Natural killer cell (primary cell): ENCODE measurements at regions not wholly inside any gene's neighbourhood (a gene's known extent, or its start where the extent isn't known, plus 50 kb on each side); places are given as distances from the start of the nearest gene placed in this dataset.
"Not testable (repeated sequence)": the region's sequence is repeated elsewhere in the genome, so short reads cannot be mapped to it uniquely, and the experiment has no call there.

Source experiments
- ATAC-seq, 3 donors: fragments of 150-1000 bp in 2 of 3; fragments of 200-7000 bp in 1 of 3; cut with Tn5 transposase; 1 replicate in 1 of 3; 2 replicates in 2 of 3; pipeline ENCODE4 v1.10.0; 2021; ENCODE audit warnings: mild to moderate bottlenecking in 2 of 3, moderate library complexity in 2 of 3
- DNase-seq, 2 donors: peaks; one replicate each; pipeline versions ENCODE4 v3.0.0 to v3.0.0-alpha.2; 2013 to 2021; ENCODE audit warnings: mixed read lengths in 1 of 2
- H3K27ac ChIP-seq: one replicate; pipeline ENCODE4 v1.5.1; 2013; ENCODE audit warnings: mild to moderate bottlenecking, low read length
- H3K27me3 ChIP-seq: one replicate; pipeline ENCODE4 v1.6.1; 2013; ENCODE audit warnings: low read length; ENCODE audit not compliant: control insufficient read depth, insufficient read depth
- H3K36me3 ChIP-seq: one replicate; pipeline ENCODE4 v1.6.1; 2013; ENCODE audit warnings: low read length; ENCODE audit not compliant: control insufficient read depth, insufficient read depth
- H3K4me1 ChIP-seq: one replicate; pipeline ENCODE4 v1.6.1; 2013; ENCODE audit warnings: low read length; ENCODE audit not compliant: control insufficient read depth, insufficient read depth
- H3K4me3 ChIP-seq: one replicate; pipeline ENCODE4 v1.5.1; 2013; ENCODE audit warnings: low read length
- H3K9me3 ChIP-seq: one replicate; pipeline ENCODE4 v1.6.1; 2013; ENCODE audit warnings: low read length; ENCODE audit not compliant: control insufficient read depth, insufficient read depth
- H3K27ac Mint-ChIP-seq, 2 donors: one replicate each; pipeline ENCODE4 v1.8.0; 2022; ENCODE audit warnings: mild to moderate bottlenecking in 2 of 2, mixed read lengths in 2 of 2, moderate library complexity in 1 of 2
- H3K27me3 Mint-ChIP-seq, 2 donors: one replicate each; pipeline ENCODE4 v1.8.0; 2022; ENCODE audit warnings: low read depth in 2 of 2, mixed read lengths in 2 of 2
- H3K36me3 Mint-ChIP-seq: one replicate; pipeline ENCODE4 v1.8.0; 2022; ENCODE audit warnings: mixed read lengths
- H3K4me1 Mint-ChIP-seq, 2 donors: one replicate each; pipeline ENCODE4 v1.8.0; 2022; ENCODE audit warnings: mixed read lengths in 2 of 2
- H3K4me3 Mint-ChIP-seq: one replicate; pipeline ENCODE4 v1.8.0; 2022; ENCODE audit warnings: mild to moderate bottlenecking, moderate library complexity, mixed read lengths
- H3K9me3 Mint-ChIP-seq, 2 donors: one replicate each; pipeline ENCODE4 v1.8.0; 2022; ENCODE audit warnings: mixed read lengths in 2 of 2
- CTCF ChIP-seq: fragments of 200-600 bp; IDR thresholded peaks from one replicate; pipeline ENCODE4 v1.8.0; 2022; ENCODE audit warnings: antibody characterized with exemption
- WGBS: methylation state at CpG from one replicate; pipeline ENCODE4 v1.1.7; 2013; ENCODE audit warnings: missing lambda C conversion rate; ENCODE audit not compliant: insufficient coverage; 5-methylcytosine and 5-hydroxymethylcytosine counted together
- intact Hi-C: fragments of 100-400 bp; cut with micrococcal nuclease; formaldehyde crosslinking; loops from one replicate; pipeline ENCODE4 v1.14.2; 2022

GRCh38 chr12:37565112-37565511 is 751.5 kb upstream of the ALG10B start:
- H3K4me1 ChIP-seq, result no peaks in the 10 kb centered on the region
- intact Hi-C loops, result no loop called here
- no peak overlapping the region for H3K27ac ChIP-seq
- H3K36me3 ChIP-seq, result no peaks in the 10 kb centered on the region
- no CpG with 5 or more reads among the region's 2 CpGs for WGBS
- no peaks in the 10 kb centered on the region for H3K4me1 Mint-ChIP-seq
- ATAC-seq (no peak), DNase-seq (no peak)
- H3K9me3 ChIP-seq, result peaks cover 7% of the 10 kb centered on the region
- no peak overlapping the region for H3K4me3 ChIP-seq
- no peaks in the 10 kb centered on the region for H3K27me3 ChIP-seq
- no peak for TF ChIP-seq CTCF
- no peaks in the 10 kb centered on the region for H3K27me3 Mint-ChIP-seq
- no peak overlapping the region for H3K4me3 Mint-ChIP-seq
- H3K9me3 Mint-ChIP-seq, result peaks cover 12 to 16% of the 10 kb centered on the region in 2 donors
- no peaks in the 10 kb centered on the region for H3K36me3 Mint-ChIP-seq
- no peak overlapping the region for H3K27ac Mint-ChIP-seq

GRCh38 chr12:37570547-37570946 is 746.0 kb upstream of the ALG10B start:
- H3K9me3 Mint-ChIP-seq, result peaks cover 13 to 21% of the 10 kb centered on the region in 2 donors
- H3K4me1 Mint-ChIP-seq, H3K36me3 ChIP-seq, H3K4me3 Mint-ChIP-seq, H3K27ac Mint-ChIP-seq, intact Hi-C loops, H3K27me3 Mint-ChIP-seq, H3K4me1 ChIP-seq, ATAC-seq, H3K27me3 ChIP-seq, H3K36me3 Mint-ChIP-seq, H3K27ac ChIP-seq, H3K4me3 ChIP-seq, DNase-seq: not testable (repeated sequence)
- H3K9me3 ChIP-seq, result peaks cover 23% of the 10 kb centered on the region
- WGBS, result 100% methylated on average over 1 of the region's 2 CpGs
